ENCODE measurements at regions not wholly inside any gene's neighbourhood (a gene's known extent, or its start where the extent isn't known, plus 50 kb on each side); places are given as distances from the start of the nearest gene placed in this dataset.

- TF ChIP-seq REST (IDR thresholded peaks at IDR 0.05) (no peak), TAF1 (conservative IDR thresholded peaks at IDR 0.05) (no peak), RXRA (IDR thresholded peaks at IDR 0.05) (no peak), YY1 (IDR thresholded peaks at IDR 0.05) (no peak)
These were observed 100.6 kb upstream of the RNF32 start (continued) for GRCh38 chr7:156539999-156540398.

- Histone ChIP-seq H3K9ac (ENCODE audit: low read depth in 1 of 2, low read length in 2 of 2) (no peak overlapping the region), H3K27me3 (ENCODE audit: control insufficient read depth in 4 of 4, insufficient read depth in 4 of 4, low read length in 3 of 4) (no peaks in the 10 kb centered on the region), H3K27ac (ENCODE audit: low read depth in 1 of 2, low read length in 2 of 2) (no peak overlapping the region), H3K9me3 (ENCODE audit: control insufficient read depth in 4 of 4, low read length in 3 of 4) (no peaks in the 10 kb centered on the region), H3K4me3 (ENCODE audit: low read depth in 1 of 3, low read length in 3 of 3) (no peak overlapping the region), H3K36me3 (ENCODE audit: control insufficient read depth in 4 of 4, insufficient read depth in 3 of 4, low read depth in 1 of 4, low read length in 3 of 4) (no peaks in the 10 kb centered on the region), H3K4me1 (ENCODE audit: control insufficient read depth in 4 of 4, insufficient read depth in 4 of 4, low read length in 3 of 4) (no peaks in the 10 kb centered on the region)
- WGBS = 89% methylated on average over 5 of the region's 5 CpGs
- no peak for DNase-seq (ENCODE audit: low spot score)
- no peak for TF ChIP-seq GABPA (IDR thresholded peaks at IDR 0.05 in 1 of 2, conservative IDR thresholded peaks at IDR 0.05 in 1 of 2)
- TF ChIP-seq JUND (IDR thresholded peaks at IDR 0.05) = no peak
- TF ChIP-seq TAF1 (conservative IDR thresholded peaks at IDR 0.05) = no peak
- no peak for TF ChIP-seq FOXA1 (IDR thresholded peaks at IDR 0.05)
- TF ChIP-seq HNF4G (IDR thresholded peaks at IDR 0.05) = no peak
- no peak for TF ChIP-seq REST (IDR thresholded peaks at IDR 0.05)
- no peak for TF ChIP-seq FOXA2 (IDR thresholded peaks at IDR 0.05)
- no peak for TF ChIP-seq YY1 (IDR thresholded peaks at IDR 0.05)
- TF ChIP-seq ZBTB33 (IDR thresholded peaks at IDR 0.05) = no peak
- TF ChIP-seq MAX (IDR thresholded peaks at IDR 0.05) = no peak
- no peak for TF ChIP-seq ATF3 (IDR thresholded peaks at IDR 0.05)
- TF ChIP-seq HNF4A (conservative IDR thresholded peaks at IDR 0.05) = no peak
These were observed 103.6 kb upstream of the RNF32 start for GRCh38 chr7:156537006-156537405.
